ENCODE measurements at regions not wholly inside any gene's neighbourhood (a gene's known extent, or its start where the extent isn't known, plus 50 kb on each side); places are given as distances from the start of the nearest gene placed in this dataset.
"Not testable (repeated sequence)": the region's sequence is repeated elsewhere in the genome, so short reads cannot be mapped to it uniquely, and the experiment has no call there.

GRCh38 chr6:126718600-126719327 is 378.8 kb downstream of the CENPW start:
- Histone ChIP-seq H3K27ac (ENCODE audit: low read depth, low read length) (no peak overlapping the region), H3K36me3 (ENCODE audit: insufficient read depth, low read length) (no peaks in the 10 kb centered on the region), H3K27me3 (ENCODE audit: insufficient read depth, low read length) (no peaks in the 10 kb centered on the region), H3K4me1 (ENCODE audit: insufficient read depth, low read length) (peaks cover 31% of the 10 kb centered on the region), H3K4me3 (ENCODE audit: low read length) (no peak overlapping the region), H3K9ac (ENCODE audit: low read depth, low read length) (no peak overlapping the region), H3K9me3 (ENCODE audit: insufficient read depth, low read depth, low read length) (no peaks in the 10 kb centered on the region)
- 98% methylated on average over 4 of the region's 4 CpGs for WGBS

DNA sequence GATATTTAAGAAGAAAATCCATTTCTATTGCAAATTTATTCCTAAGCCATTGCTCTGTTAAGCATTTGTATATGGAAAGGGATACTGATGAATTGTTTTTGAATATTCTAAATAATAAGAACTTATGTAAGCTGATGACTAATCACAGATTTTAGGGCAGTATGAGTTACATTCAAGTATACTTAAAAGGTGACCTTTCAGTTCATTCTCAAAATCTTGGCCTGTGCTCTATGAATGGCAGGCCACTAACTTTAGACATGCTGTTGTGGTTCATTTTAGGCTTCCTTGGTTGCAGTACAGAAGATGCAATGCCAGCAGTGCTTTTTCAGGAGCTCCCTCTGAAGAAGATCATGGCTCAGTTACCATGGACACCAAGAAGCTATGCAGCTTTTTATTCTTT is 380.4 kb downstream of the CENPW start:
- Histone ChIP-seq H3K27me3 (ENCODE audit: insufficient read depth, low read length) (no peaks in the 10 kb centered on the region), H3K4me3 (ENCODE audit: low read length) (no peak overlapping the region), H3K9me3 (ENCODE audit: insufficient read depth, low read depth, low read length) (peaks cover 4% of the 10 kb centered on the region; the same call in 1 of the 2 replicates), H3K4me1 (ENCODE audit: insufficient read depth, low read length) (peaks cover 16% of the 10 kb centered on the region; the same call in 1 of the 2 replicates), H3K9ac (ENCODE audit: low read depth, low read length) (no peak overlapping the region), H3K27ac (ENCODE audit: low read depth, low read length) (no peak overlapping the region), H3K36me3 (ENCODE audit: insufficient read depth, low read length) (no peaks in the 10 kb centered on the region)

DNA sequence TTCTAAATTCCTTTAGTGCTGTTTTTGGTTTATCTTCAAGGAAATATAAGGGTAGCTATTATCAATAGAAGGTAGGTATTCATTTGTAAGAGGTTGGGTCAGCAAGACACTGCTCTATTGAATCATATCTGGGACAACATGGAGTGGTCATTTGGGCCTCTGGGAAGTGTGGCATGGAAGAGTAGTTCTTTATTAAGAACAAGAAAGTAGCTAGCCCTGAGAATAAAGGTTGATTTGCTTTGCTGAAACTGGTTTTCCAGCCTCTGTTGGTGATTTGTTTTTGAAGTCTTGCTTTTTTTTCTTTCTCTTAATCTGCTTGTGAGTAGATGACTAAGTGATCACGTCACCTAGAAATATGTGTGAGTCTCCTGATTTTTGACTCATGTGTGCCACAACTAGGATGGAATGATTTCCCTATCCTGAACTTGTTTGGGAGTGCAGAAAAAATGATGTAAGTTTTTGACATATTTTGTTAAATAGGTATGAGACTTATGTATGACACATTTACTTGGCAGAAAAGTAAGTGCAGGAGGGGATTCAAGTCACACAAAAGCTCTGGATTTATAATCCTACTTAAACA is 381.8 kb downstream of the CENPW start:
- no peaks in the 10 kb centered on the region for H3K36me3 ChIP-seq (ENCODE audit: insufficient read depth, low read length)
- H3K9ac ChIP-seq (ENCODE audit: low read depth, low read length) = no peak overlapping the region
- H3K4me3 ChIP-seq (ENCODE audit: low read length) = no peak overlapping the region
- WGBS = 94% methylated on average over 1 of the region's 1 CpG
- H3K9me3 ChIP-seq (ENCODE audit: insufficient read depth, low read depth, low read length) = peaks cover 14% of the 10 kb centered on the region; the same call in 1 of the 2 replicates
- no peaks in the 10 kb centered on the region for H3K27me3 ChIP-seq (ENCODE audit: insufficient read depth, low read length)
- H3K27ac ChIP-seq (ENCODE audit: low read depth, low read length) = no peak overlapping the region
- peaks cover 8% of the 10 kb centered on the region; the same call in 1 of the 2 replicates for H3K4me1 ChIP-seq (ENCODE audit: insufficient read depth, low read length)

GRCh38 chr6:126722411-126722810 is 382.5 kb downstream of the CENPW start:
- no peak overlapping the region for H3K9ac ChIP-seq (ENCODE audit: low read depth, low read length)
- no peaks in the 10 kb centered on the region for H3K27me3 ChIP-seq (ENCODE audit: insufficient read depth, low read length)
- H3K36me3 ChIP-seq (ENCODE audit: insufficient read depth, low read length) = no peaks in the 10 kb centered on the region
- peaks cover 14% of the 10 kb centered on the region; the same call in 1 of the 2 replicates for H3K9me3 ChIP-seq (ENCODE audit: insufficient read depth, low read depth, low read length)
- WGBS = 100% methylated on average over 1 of the region's 2 CpGs
- no peak overlapping the region for H3K27ac ChIP-seq (ENCODE audit: low read depth, low read length)
- no peak overlapping the region for H3K4me3 ChIP-seq (ENCODE audit: low read length)
- H3K4me1 ChIP-seq (ENCODE audit: insufficient read depth, low read length) = peaks cover under 1% of the 10 kb centered on the region; the same call in 1 of the 2 replicates

- H3K36me3 ChIP-seq (ENCODE audit: insufficient read depth, low read length) = no peaks in the 10 kb centered on the region
- H3K9me3 ChIP-seq (ENCODE audit: insufficient read depth, low read depth, low read length) = peaks cover 14% of the 10 kb centered on the region; the same call in 1 of the 2 replicates
- H3K27ac ChIP-seq (ENCODE audit: low read depth, low read length) = no peak overlapping the region
- WGBS = 96% methylated on average over 10 of the region's 10 CpGs
- H3K4me3 ChIP-seq (ENCODE audit: low read length) = no peak overlapping the region
- H3K27me3 ChIP-seq (ENCODE audit: insufficient read depth, low read length) = no peaks in the 10 kb centered on the region
- H3K9ac ChIP-seq (ENCODE audit: low read depth, low read length) = no peak overlapping the region
- H3K4me1 ChIP-seq (ENCODE audit: insufficient read depth, low read length) = no peaks in the 10 kb centered on the region
Observed at GRCh38 chr6:126723541-126724170, 383.7 kb downstream of the CENPW start.

- Histone ChIP-seq H3K36me3 (ENCODE audit: insufficient read depth, low read length) (no peaks in the 10 kb centered on the region), H3K27ac (ENCODE audit: low read depth, low read length) (no peak overlapping the region), H3K4me3 (ENCODE audit: low read length) (no peak overlapping the region), H3K9me3 (ENCODE audit: insufficient read depth, low read depth, low read length) (peaks cover 14% of the 10 kb centered on the region; the same call in 1 of the 2 replicates), H3K4me1 (ENCODE audit: insufficient read depth, low read length) (no peaks in the 10 kb centered on the region), H3K9ac (ENCODE audit: low read depth, low read length) (no peak overlapping the region), H3K27me3 (ENCODE audit: insufficient read depth, low read length) (no peaks in the 10 kb centered on the region)
- WGBS = 97% methylated on average over 2 of the region's 2 CpGs
Observed at GRCh38 chr6:126724821-126725220, 384.9 kb downstream of the CENPW start.

DNA sequence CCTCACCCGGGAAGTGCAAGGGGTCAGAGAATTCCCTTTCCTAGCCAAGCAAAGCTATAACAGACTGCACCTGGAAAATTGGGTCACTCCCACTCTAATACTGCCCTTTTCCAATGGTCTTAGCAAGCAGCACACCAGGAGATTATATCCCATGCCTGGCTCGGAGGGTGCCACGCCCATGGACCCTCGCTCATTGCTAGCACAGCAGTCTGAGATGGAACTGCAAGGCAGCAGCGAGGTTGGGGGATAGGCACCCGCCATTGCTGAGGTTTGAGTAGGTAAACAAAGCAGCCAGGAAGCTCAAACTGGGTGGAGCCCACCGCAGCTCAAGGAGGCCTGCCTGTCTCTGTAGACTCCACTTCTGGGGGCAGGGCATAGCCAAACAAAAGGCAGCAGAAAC is 386.5 kb downstream of the CENPW start:
- H3K9me3 ChIP-seq (ENCODE audit: insufficient read depth, low read depth, low read length) = peaks cover 14% of the 10 kb centered on the region; the same call in 1 of the 2 replicates
- not testable (repeated sequence) for H3K27me3 ChIP-seq (ENCODE audit: insufficient read depth, low read length); H3K9ac ChIP-seq (ENCODE audit: low read depth, low read length); H3K4me3 ChIP-seq (ENCODE audit: low read length); H3K27ac ChIP-seq (ENCODE audit: low read depth, low read length); H3K4me1 ChIP-seq (ENCODE audit: insufficient read depth, low read length); H3K36me3 ChIP-seq (ENCODE audit: insufficient read depth, low read length)
- 95% methylated on average over 7 of the region's 7 CpGs for WGBS

DNA sequence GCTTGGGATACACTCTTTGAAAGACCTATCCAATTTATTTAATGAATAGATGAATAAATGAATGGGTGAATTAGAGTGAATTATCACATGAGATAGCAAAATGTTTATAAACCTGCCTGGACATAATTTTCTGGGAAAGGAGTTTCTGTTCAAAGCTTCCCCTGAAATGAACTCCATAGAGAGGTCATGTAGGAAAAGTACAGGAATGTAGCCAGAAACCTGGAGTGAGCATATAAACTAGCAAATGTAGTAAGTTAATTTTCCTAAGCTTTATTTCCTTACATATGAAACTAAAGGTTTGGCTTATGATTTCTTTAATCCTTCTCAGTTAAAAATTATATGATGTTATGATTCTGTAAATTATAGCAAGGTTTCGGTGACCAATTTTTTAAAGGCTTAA is 380.3 kb upstream of the RSPO3 start:
- Histone ChIP-seq H3K4me3 (ENCODE audit: low read length) (no peak overlapping the region), H3K36me3 (ENCODE audit: insufficient read depth, low read length) (no peaks in the 10 kb centered on the region), H3K9ac (ENCODE audit: low read depth, low read length) (no peak overlapping the region), H3K4me1 (ENCODE audit: insufficient read depth, low read length) (peaks cover 4% of the 10 kb centered on the region; the same call in 1 of the 2 replicates), H3K9me3 (ENCODE audit: insufficient read depth, low read depth, low read length) (no peaks in the 10 kb centered on the region), H3K27ac (ENCODE audit: low read depth, low read length) (no peak overlapping the region), H3K27me3 (ENCODE audit: insufficient read depth, low read length) (no peaks in the 10 kb centered on the region)
- 100% methylated on average over 1 of the region's 1 CpG for WGBS

DNA sequence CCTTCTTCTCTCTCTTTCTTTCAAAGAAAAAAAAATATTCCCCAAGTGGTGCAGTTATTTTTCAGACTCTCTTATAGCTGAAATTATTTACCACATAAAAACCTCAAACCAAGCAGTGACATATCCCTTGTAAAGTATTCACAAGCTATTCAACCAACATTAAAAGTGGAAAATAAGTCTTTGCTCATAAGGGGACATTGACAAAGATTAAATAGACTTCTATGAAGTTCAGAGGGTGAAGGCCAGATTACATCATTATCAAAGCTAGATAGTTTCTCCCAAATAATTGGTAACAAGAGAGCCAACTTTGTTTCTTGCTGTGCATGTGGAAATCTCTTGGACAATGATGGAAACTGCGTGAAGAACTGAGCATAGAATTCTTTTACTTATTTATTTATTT is 379.8 kb upstream of the RSPO3 start:
- Histone ChIP-seq H3K9ac (ENCODE audit: low read depth, low read length) (no peak overlapping the region), H3K9me3 (ENCODE audit: insufficient read depth, low read depth, low read length) (no peaks in the 10 kb centered on the region), H3K27ac (ENCODE audit: low read depth, low read length) (no peak overlapping the region), H3K4me3 (ENCODE audit: low read length) (no peak overlapping the region), H3K36me3 (ENCODE audit: insufficient read depth, low read length) (no peaks in the 10 kb centered on the region), H3K27me3 (ENCODE audit: insufficient read depth, low read length) (no peaks in the 10 kb centered on the region), H3K4me1 (ENCODE audit: insufficient read depth, low read length) (peaks cover 4% of the 10 kb centered on the region; the same call in 1 of the 2 replicates)
- no CpG with 5 or more reads among the region's 1 CpG for WGBS

GRCh38 chr6:126743076-126743475 is 375.4 kb upstream of the RSPO3 start:
- H3K27me3 ChIP-seq (ENCODE audit: insufficient read depth, low read length) = no peaks in the 10 kb centered on the region
- H3K4me1 ChIP-seq (ENCODE audit: insufficient read depth, low read length) = no peaks in the 10 kb centered on the region
- 94% methylated on average over 2 of the region's 3 CpGs for WGBS

More at GRCh38 chr6:126743076-126743475, 375.4 kb upstream of the RSPO3 start:
- no peak overlapping the region for H3K27ac ChIP-seq (ENCODE audit: low read depth, low read length)
- peaks cover 10% of the 10 kb centered on the region; the same call in 1 of the 2 replicates for H3K9me3 ChIP-seq (ENCODE audit: insufficient read depth, low read depth, low read length)
- H3K4me3 ChIP-seq (ENCODE audit: low read length) = no peak overlapping the region
- no peak overlapping the region for H3K9ac ChIP-seq (ENCODE audit: low read depth, low read length)
- H3K36me3 ChIP-seq (ENCODE audit: insufficient read depth, low read length) = no peaks in the 10 kb centered on the region

Measured in HUES64 (cell line).